ENCODE measurements at regions not wholly inside any gene's neighbourhood (a gene's known extent, or its start where the extent isn't known, plus 50 kb on each side); places are given as distances from the start of the nearest gene placed in this dataset.
A peak's percentile ranks its signal among the peaks of the same experiment; 100 is the strongest.

DNA sequence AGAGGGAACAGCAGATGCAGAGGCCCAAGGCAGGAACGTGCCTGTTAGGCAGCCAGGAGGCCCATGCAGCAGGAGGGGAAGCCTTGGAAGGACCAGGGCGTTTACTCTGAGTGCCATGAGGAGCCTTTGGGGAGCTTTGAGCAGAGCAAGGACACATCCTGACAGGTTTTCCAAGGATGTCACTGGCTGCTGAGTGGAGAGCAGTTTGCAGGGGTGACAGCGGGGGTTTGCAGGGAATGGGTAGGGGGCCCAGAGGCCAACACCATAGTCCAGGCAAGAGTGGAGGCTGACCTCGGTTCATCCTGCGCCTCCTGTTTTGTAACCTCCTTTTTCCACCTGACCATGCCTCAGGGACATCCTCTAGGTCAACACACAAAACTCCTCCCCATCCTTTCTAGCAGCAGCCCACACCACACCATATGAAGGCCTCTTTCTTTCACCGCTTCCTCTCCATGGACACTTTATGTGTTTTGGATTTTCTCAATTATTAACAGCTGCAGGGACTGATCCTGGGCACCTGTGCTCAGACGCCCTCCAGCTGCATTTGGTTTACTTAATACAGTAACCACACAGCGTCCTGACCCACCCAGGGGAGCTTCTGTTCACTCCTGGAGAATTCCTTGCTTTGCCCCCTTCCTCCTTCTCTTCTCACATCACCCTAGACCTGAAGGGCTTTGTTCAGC, 528.5 kb downstream of the MATN1 start:
- no peak for DNase-seq
- Histone ChIP-seq H3K9me3 (no peaks in the 10 kb centered on the region), H3K36me3 (no peaks in the 10 kb centered on the region), H3K4me3 (ENCODE audit: low read depth, low read length) (no peak overlapping the region), H3K27me3 (no peaks in the 10 kb centered on the region), H3K4me1 (no peaks in the 10 kb centered on the region)
- TF ChIP-seq, protein P1, sequence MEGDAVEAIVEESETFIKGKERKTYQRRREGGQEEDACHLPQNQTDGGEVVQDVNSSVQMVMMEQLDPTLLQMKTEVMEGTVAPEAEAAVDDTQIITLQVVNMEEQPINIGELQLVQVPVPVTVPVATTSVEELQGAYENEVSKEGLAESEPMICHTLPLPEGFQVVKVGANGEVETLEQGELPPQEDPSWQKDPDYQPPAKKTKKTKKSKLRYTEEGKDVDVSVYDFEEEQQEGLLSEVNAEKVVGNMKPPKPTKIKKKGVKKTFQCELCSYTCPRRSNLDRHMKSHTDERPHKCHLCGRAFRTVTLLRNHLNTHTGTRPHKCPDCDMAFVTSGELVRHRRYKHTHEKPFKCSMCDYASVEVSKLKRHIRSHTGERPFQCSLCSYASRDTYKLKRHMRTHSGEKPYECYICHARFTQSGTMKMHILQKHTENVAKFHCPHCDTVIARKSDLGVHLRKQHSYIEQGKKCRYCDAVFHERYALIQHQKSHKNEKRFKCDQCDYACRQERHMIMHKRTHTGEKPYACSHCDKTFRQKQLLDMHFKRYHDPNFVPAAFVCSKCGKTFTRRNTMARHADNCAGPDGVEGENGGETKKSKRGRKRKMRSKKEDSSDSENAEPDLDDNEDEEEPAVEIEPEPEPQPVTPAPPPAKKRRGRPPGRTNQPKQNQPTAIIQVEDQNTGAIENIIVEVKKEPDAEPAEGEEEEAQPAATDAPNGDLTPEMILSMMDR (IDR thresholded peaks at IDR 0.05; ENCODE audit: low read depth, low read length): no peak

DNA sequence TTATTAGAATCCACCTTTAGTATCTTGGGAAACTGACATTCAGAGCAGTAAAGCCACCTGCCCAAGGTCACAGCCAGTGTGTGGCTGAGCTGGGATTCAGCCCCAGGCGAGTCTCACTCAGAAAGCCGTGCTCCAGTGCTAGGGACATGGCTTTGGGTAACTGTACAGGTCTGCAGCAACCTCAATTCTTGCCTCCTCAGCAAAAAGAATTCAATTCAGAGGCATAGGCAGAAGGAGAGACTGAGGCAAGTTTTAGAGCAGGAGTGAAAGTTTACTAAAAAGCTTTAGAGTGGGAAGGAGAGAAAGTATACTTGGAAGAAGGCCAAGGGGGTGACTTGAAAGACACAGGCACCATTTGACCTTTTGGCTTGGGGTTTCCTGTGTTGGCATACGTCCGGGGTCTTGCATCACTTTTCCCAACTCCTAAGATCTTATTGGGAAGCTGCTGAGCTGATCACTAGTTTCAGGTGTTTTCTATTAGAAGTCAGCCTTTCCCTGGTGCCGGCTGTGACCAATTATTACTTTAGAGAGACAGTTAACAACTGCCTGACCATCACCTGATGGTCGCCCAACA, 529.3 kb downstream of the MATN1 start:
- Histone ChIP-seq H3K36me3 (no peaks in the 10 kb centered on the region), H3K4me3 (ENCODE audit: low read depth, low read length) (no peak overlapping the region), H3K4me1 (no peaks in the 10 kb centered on the region), H3K27me3 (no peaks in the 10 kb centered on the region), H3K9me3 (no peaks in the 10 kb centered on the region)
- TF ChIP-seq, protein P1 (IDR thresholded peaks at IDR 0.05; ENCODE audit: low read depth, low read length): no peak
- no peak for DNase-seq

DNA sequence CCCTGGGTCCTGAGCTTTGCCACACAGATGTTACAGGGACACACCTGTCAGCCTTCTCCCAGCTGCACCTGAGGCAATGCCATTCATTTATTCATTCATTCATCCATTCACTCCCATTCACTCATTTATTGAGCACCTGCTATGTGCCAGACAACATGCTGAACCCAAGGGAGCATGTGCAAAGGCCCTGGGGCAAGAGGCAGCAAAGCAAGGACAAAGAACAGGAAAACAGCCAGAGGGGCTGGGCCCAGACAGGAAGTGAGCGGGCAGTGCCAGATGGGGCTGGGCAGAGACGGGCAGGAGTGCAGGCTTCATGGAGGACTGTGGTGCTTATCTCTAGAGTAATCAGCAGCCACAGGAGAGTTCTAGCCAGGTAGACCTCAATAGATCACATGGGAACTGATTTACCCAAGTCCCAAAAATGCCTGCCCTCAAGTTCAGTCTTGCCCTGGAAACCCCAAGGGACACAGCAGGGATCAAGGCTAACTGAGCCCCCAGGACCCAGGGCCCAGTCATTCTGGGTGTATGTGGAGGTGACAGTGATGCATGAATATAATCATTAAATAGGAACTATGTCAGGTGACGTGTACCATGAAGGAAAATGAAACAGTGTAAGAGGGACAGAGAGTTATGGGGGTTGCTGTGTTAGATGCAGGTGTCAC, 530.3 kb downstream of the MATN1 start:
- TF ChIP-seq, protein P1 (IDR thresholded peaks at IDR 0.05; ENCODE audit: low read depth, low read length): no peak
- no peak for DNase-seq
- no peaks in the 10 kb centered on the region for H3K36me3 ChIP-seq
- H3K9me3 ChIP-seq: no peaks in the 10 kb centered on the region
- H3K27me3 ChIP-seq: no peaks in the 10 kb centered on the region
- no peak overlapping the region for H3K4me3 ChIP-seq (ENCODE audit: low read depth, low read length)
- no peaks in the 10 kb centered on the region for H3K4me1 ChIP-seq

DNA sequence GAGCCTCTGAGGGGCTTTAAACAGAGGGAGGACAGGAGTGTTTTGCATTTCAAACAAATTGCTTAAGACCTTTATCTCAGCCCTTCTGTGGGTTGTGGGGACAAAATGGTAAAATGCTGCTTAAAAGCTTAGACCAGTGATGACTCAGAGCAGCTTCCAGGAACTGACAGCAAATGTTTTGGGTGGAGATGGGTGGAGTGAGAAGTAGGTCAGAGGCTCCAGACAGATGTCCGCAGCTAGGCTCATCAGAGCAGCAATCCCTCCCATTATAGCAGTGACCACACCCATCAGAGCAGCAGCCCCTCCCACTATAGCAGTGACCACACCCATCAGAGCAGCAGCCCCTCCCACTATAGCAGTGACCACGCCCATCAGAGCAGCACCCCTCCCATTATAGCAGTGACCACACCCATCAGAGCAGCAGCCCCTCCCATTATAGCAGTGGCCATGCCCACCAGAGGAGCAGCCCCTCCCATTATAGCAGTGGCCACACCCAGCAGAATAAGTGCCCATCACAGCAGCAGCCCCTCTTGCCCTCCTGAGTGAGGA, 532.2 kb downstream of the MATN1 start:
- Histone ChIP-seq H3K4me3 (ENCODE audit: low read depth, low read length) (no peak overlapping the region), H3K36me3 (no peaks in the 10 kb centered on the region), H3K9me3 (no peaks in the 10 kb centered on the region), H3K27me3 (no peaks in the 10 kb centered on the region), H3K4me1 (no peaks in the 10 kb centered on the region)
- peak; percentile 28 for DNase-seq
- TF ChIP-seq, protein P1 (IDR thresholded peaks at IDR 0.05; ENCODE audit: low read depth, low read length): no peak

DNA sequence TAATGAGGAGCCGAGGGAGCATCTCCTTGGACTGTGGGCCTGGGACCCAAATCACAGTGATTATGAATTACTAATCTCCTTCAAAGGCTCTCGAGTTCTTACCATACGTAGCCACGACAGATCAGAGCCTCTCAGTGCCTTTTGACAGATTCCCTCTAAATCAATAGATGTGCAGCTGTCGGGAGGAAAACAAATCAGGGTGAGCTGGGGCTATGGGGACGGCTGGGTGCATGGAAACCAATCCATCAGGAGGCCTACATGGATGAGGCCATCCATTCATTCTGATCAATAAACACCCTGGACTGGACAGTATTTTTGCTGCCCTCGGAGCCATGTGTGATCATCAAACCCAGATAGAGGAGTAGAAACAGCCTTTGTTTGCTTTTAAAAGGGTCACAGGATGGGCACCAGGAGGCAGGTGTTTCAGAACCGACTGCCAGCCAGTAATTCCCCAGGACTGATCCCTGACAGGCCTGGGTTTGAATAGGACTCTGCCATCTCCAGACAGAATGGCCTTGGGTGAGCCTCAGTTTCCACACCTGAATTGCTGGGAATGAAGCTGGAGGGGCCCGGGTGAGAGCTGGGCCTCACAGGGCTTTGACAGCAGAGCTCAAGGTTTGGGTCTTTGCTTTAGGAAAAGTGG, 532.8 kb downstream of the MATN1 start:
- Histone ChIP-seq H3K27me3 (no peaks in the 10 kb centered on the region), H3K4me3 (ENCODE audit: low read depth, low read length) (no peak overlapping the region), H3K9me3 (no peaks in the 10 kb centered on the region), H3K4me1 (no peaks in the 10 kb centered on the region), H3K36me3 (no peaks in the 10 kb centered on the region)
- DNase-seq: no peak
- TF ChIP-seq, protein P1 (IDR thresholded peaks at IDR 0.05; ENCODE audit: low read depth, low read length): no peak
